HG03103 (cell line): ENCODE measurements at regions not wholly inside any gene's neighbourhood (a gene's known extent, or its start where the extent isn't known, plus 50 kb on each side); places are given as distances from the start of the nearest gene placed in this dataset.

ENCODE experiments used
- ATAC-seq: cut with Tn5 transposase; IDR thresholded peaks from one replicate; pipeline ENCODE4 v1.9.1; 2021; ENCODE audit warnings: low read depth; ENCODE audit not compliant: unreplicated experiment

- ATAC-seq = no peak
Measured at GRCh38 chr12:93127582-93128331, 198.7 kb upstream of the EEA1 start.

GRCh38 chr12:93128332-93128707, 199.2 kb upstream of the EEA1 start:
- no peak for ATAC-seq

- no peak for ATAC-seq
Measured at GRCh38 chr12:93130366-93131054, 201.4 kb upstream of the EEA1 start.

GRCh38 chr12:93133361-93133760, 204.3 kb upstream of the EEA1 start:
- no peak for ATAC-seq

- no peak for ATAC-seq
Measured at GRCh38 chr12:93134175-93134890, 205.2 kb upstream of the EEA1 start.

GRCh38 chr12:93134893-93135285, 205.8 kb upstream of the EEA1 start:
- no peak for ATAC-seq

- ATAC-seq = no peak
Measured at GRCh38 chr12:93135286-93136239, 206.5 kb upstream of the EEA1 start.

GRCh38 chr12:93136253-93137055, 207.4 kb upstream of the EEA1 start:
- no peak for ATAC-seq

GRCh38 chr12:93137656-93138612, 208.8 kb upstream of the EEA1 start:
- ATAC-seq = no peak

GRCh38 chr12:93139028-93139665, 210.1 kb upstream of the EEA1 start:
- ATAC-seq = peak; percentile 65

- no peak for ATAC-seq
Measured at GRCh38 chr12:93140325-93140724, 211.2 kb upstream of the EEA1 start.

- ATAC-seq = no peak
Measured at GRCh38 chr12:93140801-93141200, 211.7 kb upstream of the EEA1 start.

- ATAC-seq = no peak
Measured at GRCh38 chr12:93142881-93143280, 213.8 kb upstream of the EEA1 start.

- no peak for ATAC-seq
Measured at GRCh38 chr12:93144109-93144508, 215.0 kb upstream of the EEA1 start.

- no peak for ATAC-seq
Measured at GRCh38 chr12:93145086-93145485, 216.0 kb upstream of the EEA1 start.

GRCh38 chr12:93146263-93146939, 217.3 kb upstream of the EEA1 start:
- ATAC-seq = no peak

- no peak for ATAC-seq
Measured at GRCh38 chr12:93146970-93147369, 217.9 kb upstream of the EEA1 start.

GRCh38 chr12:93148412-93148811, 219.3 kb upstream of the EEA1 start:
- no peak for ATAC-seq
